ENCODE measurements at regions not wholly inside any gene's neighbourhood (a gene's known extent, or its start where the extent isn't known, plus 50 kb on each side); places are given as distances from the start of the nearest gene placed in this dataset.

DNA sequence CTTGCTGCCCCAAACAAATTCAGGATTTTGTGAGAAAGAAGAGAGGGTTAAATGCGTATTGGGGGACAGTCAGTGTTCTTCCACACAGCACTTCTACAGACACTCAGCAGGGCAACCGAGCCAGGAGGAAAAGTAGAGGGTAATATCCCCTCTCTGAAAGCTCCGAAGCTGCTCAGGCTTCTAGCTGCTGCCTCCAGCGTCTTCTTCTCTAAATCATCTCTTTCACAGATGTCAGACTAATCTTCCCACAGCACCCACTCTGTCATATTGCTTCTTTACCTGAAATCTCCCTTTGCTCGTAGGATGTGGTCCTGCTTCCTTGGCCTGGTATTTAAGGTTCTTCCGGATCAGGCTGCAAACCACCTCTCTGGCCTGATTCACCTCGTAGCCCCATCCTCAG lies 117.6 kb upstream of the HAAO start:
- Histone ChIP-seq H3K27ac (ENCODE audit: low read depth in 2 of 2, low read length in 2 of 2) (no peak overlapping the region), H3K4me3 (ENCODE audit: low read length in 2 of 2) (no peak overlapping the region), H3K27me3 (ENCODE audit: control insufficient read depth in 2 of 2, insufficient read depth in 2 of 2, low read length in 2 of 2) (no peaks in the 10 kb centered on the region), H3K4me1 (ENCODE audit: control insufficient read depth in 2 of 2, insufficient read depth in 2 of 2, low read length in 2 of 2) (peaks cover 22 to 43% of the 10 kb centered on the region in 2 donors), H3K9ac (ENCODE audit: low read depth in 1 of 2, low read length in 2 of 2) (no peak overlapping the region), H3K9me3 (ENCODE audit: control insufficient read depth in 2 of 2, low read length in 2 of 2) (no peaks in the 10 kb centered on the region), H3K36me3 (ENCODE audit: control insufficient read depth in 2 of 2, insufficient read depth in 2 of 2, low read length in 2 of 2) (no peaks in the 10 kb centered on the region)

GRCh38 chr2:42908518-42909200 lies 116.3 kb upstream of the HAAO start:
- Histone ChIP-seq H3K9me3 (ENCODE audit: control insufficient read depth in 2 of 2, low read length in 2 of 2) (no peaks in the 10 kb centered on the region), H3K4me1 (ENCODE audit: control insufficient read depth in 2 of 2, insufficient read depth in 2 of 2, low read length in 2 of 2) (peaks cover 18 to 31% of the 10 kb centered on the region in 2 donors), H3K9ac (ENCODE audit: low read depth in 1 of 2, low read length in 2 of 2) (no peak overlapping the region), H3K27me3 (ENCODE audit: control insufficient read depth in 2 of 2, insufficient read depth in 2 of 2, low read length in 2 of 2) (no peaks in the 10 kb centered on the region), H3K36me3 (ENCODE audit: control insufficient read depth in 2 of 2, insufficient read depth in 2 of 2, low read length in 2 of 2) (no peaks in the 10 kb centered on the region), H3K4me3 (ENCODE audit: low read length in 2 of 2) (no peak overlapping the region), H3K27ac (ENCODE audit: low read depth in 2 of 2, low read length in 2 of 2) (peak overlapping the region; percentile 78 to 83)

DNA sequence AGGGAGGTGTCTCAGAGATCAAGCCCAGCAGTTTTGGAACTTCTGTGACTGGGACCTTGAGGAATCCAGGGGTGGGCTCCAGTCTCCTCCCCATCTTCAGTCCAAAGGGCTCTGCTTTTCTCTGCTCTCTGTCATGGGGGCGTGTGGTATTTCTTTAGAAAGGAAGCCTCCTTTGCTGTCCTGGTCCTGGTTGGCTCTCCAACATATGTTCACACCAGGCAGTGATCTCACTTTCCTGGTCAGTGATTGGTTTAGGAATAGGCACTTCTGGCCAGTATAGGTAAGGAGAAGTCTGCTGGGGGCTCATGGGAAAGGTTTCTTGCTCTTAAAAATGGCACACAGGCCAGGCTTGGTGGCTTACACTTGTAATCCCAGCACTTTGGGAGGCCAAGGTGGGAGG lies 115.5 kb upstream of the HAAO start:
- Histone ChIP-seq H3K4me3 (ENCODE audit: low read length in 2 of 2) (no peak overlapping the region), H3K27me3 (ENCODE audit: control insufficient read depth in 2 of 2, insufficient read depth in 2 of 2, low read length in 2 of 2) (no peaks in the 10 kb centered on the region), H3K36me3 (ENCODE audit: control insufficient read depth in 2 of 2, insufficient read depth in 2 of 2, low read length in 2 of 2) (no peaks in the 10 kb centered on the region), H3K4me1 (ENCODE audit: control insufficient read depth in 2 of 2, insufficient read depth in 2 of 2, low read length in 2 of 2) (peaks cover 15 to 24% of the 10 kb centered on the region in 2 donors), H3K27ac (ENCODE audit: low read depth in 2 of 2, low read length in 2 of 2) (peak overlapping the region; percentile 78 to 83), H3K9me3 (ENCODE audit: control insufficient read depth in 2 of 2, low read length in 2 of 2) (no peaks in the 10 kb centered on the region), H3K9ac (ENCODE audit: low read depth in 1 of 2, low read length in 2 of 2) (no peak overlapping the region)

DNA sequence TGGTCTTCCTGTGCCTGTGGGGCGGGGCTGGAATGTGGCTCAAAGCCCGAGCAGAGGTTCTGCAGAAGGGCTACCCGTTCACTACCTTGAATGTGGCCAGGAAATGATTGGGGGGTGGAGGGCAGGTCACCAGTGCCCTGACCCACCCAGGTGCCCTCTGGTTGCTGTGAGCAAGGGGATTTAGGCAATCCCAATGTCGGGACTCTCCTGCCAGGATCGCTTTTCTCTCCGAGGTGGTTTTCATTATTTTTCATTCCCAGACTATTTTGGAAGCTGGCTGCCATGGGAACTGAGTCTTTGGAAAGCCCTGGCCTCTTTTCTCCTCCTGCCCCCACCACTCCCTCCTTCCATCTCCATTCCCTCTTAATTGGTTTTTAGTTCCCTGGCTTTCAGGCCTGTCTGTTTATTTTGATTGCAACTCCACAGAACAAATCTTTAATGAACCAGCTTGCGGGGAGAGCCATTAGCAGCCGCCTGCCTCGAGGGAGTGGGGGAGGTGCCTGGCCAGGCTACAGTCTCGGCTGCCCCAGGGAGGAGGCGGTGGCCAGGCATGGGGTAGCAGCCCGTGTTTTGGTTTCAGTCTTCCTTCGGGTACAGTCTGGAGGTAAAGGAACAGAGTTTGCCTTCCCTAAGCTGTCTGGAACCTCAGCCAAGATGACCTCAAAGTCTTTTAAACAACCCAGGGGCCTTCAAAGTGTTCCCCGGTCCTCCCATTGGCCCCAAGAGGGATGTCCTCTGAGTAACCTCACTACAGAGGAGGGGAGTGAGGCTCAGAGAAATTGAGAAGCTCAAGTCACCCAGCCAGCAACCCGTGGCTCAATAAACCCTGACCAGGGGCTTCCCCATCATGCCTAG lies 114.4 kb upstream of the HAAO start:
- peak overlapping the region; percentile 78 to 83 for H3K27ac ChIP-seq (ENCODE audit: low read depth in 2 of 2, low read length in 2 of 2)
- peak overlapping the region in 1 of 2 donors; percentile 17 for H3K9ac ChIP-seq (ENCODE audit: low read depth in 1 of 2, low read length in 2 of 2)
- H3K9me3 ChIP-seq (ENCODE audit: control insufficient read depth in 2 of 2, low read length in 2 of 2): no peaks in the 10 kb centered on the region
- no peaks in the 10 kb centered on the region for H3K27me3 ChIP-seq (ENCODE audit: control insufficient read depth in 2 of 2, insufficient read depth in 2 of 2, low read length in 2 of 2)
- peaks cover 15 to 24% of the 10 kb centered on the region in 2 donors for H3K4me1 ChIP-seq (ENCODE audit: control insufficient read depth in 2 of 2, insufficient read depth in 2 of 2, low read length in 2 of 2)
- no peak overlapping the region for H3K4me3 ChIP-seq (ENCODE audit: low read length in 2 of 2)
- no peaks in the 10 kb centered on the region for H3K36me3 ChIP-seq (ENCODE audit: control insufficient read depth in 2 of 2, insufficient read depth in 2 of 2, low read length in 2 of 2)

- peaks cover 15 to 28% of the 10 kb centered on the region in 2 donors for H3K4me1 ChIP-seq (ENCODE audit: control insufficient read depth in 2 of 2, insufficient read depth in 2 of 2, low read length in 2 of 2)
- no peaks in the 10 kb centered on the region for H3K36me3 ChIP-seq (ENCODE audit: control insufficient read depth in 2 of 2, insufficient read depth in 2 of 2, low read length in 2 of 2)
- no peak overlapping the region for H3K4me3 ChIP-seq (ENCODE audit: low read length in 2 of 2)
- H3K27ac ChIP-seq (ENCODE audit: low read depth in 2 of 2, low read length in 2 of 2): peak overlapping the region; percentile 78 to 83
- H3K9me3 ChIP-seq (ENCODE audit: control insufficient read depth in 2 of 2, low read length in 2 of 2): no peaks in the 10 kb centered on the region
- no peaks in the 10 kb centered on the region for H3K27me3 ChIP-seq (ENCODE audit: control insufficient read depth in 2 of 2, insufficient read depth in 2 of 2, low read length in 2 of 2)
- no peak overlapping the region for H3K9ac ChIP-seq (ENCODE audit: low read depth in 1 of 2, low read length in 2 of 2)
Measured at GRCh38 chr2:42906111-42906556, 113.8 kb upstream of the HAAO start.

GRCh38 chr2:42905341-42906110 lies 113.1 kb upstream of the HAAO start:
- no peak overlapping the region for H3K9ac ChIP-seq (ENCODE audit: low read depth in 1 of 2, low read length in 2 of 2)
- H3K4me1 ChIP-seq (ENCODE audit: control insufficient read depth in 2 of 2, insufficient read depth in 2 of 2, low read length in 2 of 2): peaks cover 15 to 30% of the 10 kb centered on the region in 2 donors
- H3K9me3 ChIP-seq (ENCODE audit: control insufficient read depth in 2 of 2, low read length in 2 of 2): no peaks in the 10 kb centered on the region
- no peak overlapping the region for H3K4me3 ChIP-seq (ENCODE audit: low read length in 2 of 2)
- H3K27ac ChIP-seq (ENCODE audit: low read depth in 2 of 2, low read length in 2 of 2): peak overlapping the region; percentile 78 to 83
- H3K27me3 ChIP-seq (ENCODE audit: control insufficient read depth in 2 of 2, insufficient read depth in 2 of 2, low read length in 2 of 2): no peaks in the 10 kb centered on the region
- no peaks in the 10 kb centered on the region for H3K36me3 ChIP-seq (ENCODE audit: control insufficient read depth in 2 of 2, insufficient read depth in 2 of 2, low read length in 2 of 2)

DNA sequence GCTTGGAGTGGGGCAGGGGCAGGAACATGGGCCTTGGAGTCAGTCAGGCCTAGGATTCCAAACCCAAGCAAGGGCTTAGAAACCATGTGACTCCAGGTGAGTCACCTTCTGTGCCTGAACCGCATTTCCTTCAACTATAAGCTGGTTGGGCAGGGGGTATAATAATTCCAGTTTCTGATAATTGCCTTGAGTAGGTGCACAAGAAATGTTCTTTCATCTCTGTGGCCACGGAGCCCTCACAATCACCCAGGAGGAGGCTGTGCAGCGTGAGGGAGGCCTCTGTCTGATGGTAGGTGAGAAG lies 112.1 kb upstream of the HAAO start:
- Histone ChIP-seq H3K4me3 (ENCODE audit: low read length in 2 of 2) (no peak overlapping the region), H3K9me3 (ENCODE audit: control insufficient read depth in 2 of 2, low read length in 2 of 2) (no peaks in the 10 kb centered on the region), H3K36me3 (ENCODE audit: control insufficient read depth in 2 of 2, insufficient read depth in 2 of 2, low read length in 2 of 2) (no peaks in the 10 kb centered on the region), H3K27me3 (ENCODE audit: control insufficient read depth in 2 of 2, insufficient read depth in 2 of 2, low read length in 2 of 2) (no peaks in the 10 kb centered on the region), H3K27ac (ENCODE audit: low read depth in 2 of 2, low read length in 2 of 2) (no peak overlapping the region), H3K4me1 (ENCODE audit: control insufficient read depth in 2 of 2, insufficient read depth in 2 of 2, low read length in 2 of 2) (peaks cover 15 to 34% of the 10 kb centered on the region in 2 donors), H3K9ac (ENCODE audit: low read depth in 1 of 2, low read length in 2 of 2) (no peak overlapping the region)

GRCh38 chr2:42903821-42904575 lies 111.6 kb upstream of the HAAO start:
- H3K4me1 ChIP-seq (ENCODE audit: control insufficient read depth in 2 of 2, insufficient read depth in 2 of 2, low read length in 2 of 2): peaks cover 15 to 34% of the 10 kb centered on the region in 2 donors

GRCh38 chr2:42902939-42903709 lies 110.7 kb upstream of the HAAO start:
- H3K4me1 ChIP-seq (ENCODE audit: control insufficient read depth in 2 of 2, insufficient read depth in 2 of 2, low read length in 2 of 2): peaks cover 15 to 34% of the 10 kb centered on the region in 2 donors

More at GRCh38 chr2:42903821-42904575, 111.6 kb upstream of the HAAO start:
- Histone ChIP-seq H3K27ac (ENCODE audit: low read depth in 2 of 2, low read length in 2 of 2) (peak overlapping the region in 1 of 2 donors; percentile 23), H3K4me3 (ENCODE audit: low read length in 2 of 2) (no peak overlapping the region), H3K36me3 (ENCODE audit: control insufficient read depth in 2 of 2, insufficient read depth in 2 of 2, low read length in 2 of 2) (no peaks in the 10 kb centered on the region), H3K9me3 (ENCODE audit: control insufficient read depth in 2 of 2, low read length in 2 of 2) (no peaks in the 10 kb centered on the region), H3K27me3 (ENCODE audit: control insufficient read depth in 2 of 2, insufficient read depth in 2 of 2, low read length in 2 of 2) (no peaks in the 10 kb centered on the region), H3K9ac (ENCODE audit: low read depth in 1 of 2, low read length in 2 of 2) (no peak overlapping the region)

More at GRCh38 chr2:42902939-42903709, 110.7 kb upstream of the HAAO start:
- Histone ChIP-seq H3K9ac (ENCODE audit: low read depth in 1 of 2, low read length in 2 of 2) (no peak overlapping the region), H3K27ac (ENCODE audit: low read depth in 2 of 2, low read length in 2 of 2) (peak overlapping the region in 1 of 2 donors; percentile 23), H3K4me3 (ENCODE audit: low read length in 2 of 2) (no peak overlapping the region), H3K9me3 (ENCODE audit: control insufficient read depth in 2 of 2, low read length in 2 of 2) (no peaks in the 10 kb centered on the region), H3K36me3 (ENCODE audit: control insufficient read depth in 2 of 2, insufficient read depth in 2 of 2, low read length in 2 of 2) (no peaks in the 10 kb centered on the region), H3K27me3 (ENCODE audit: control insufficient read depth in 2 of 2, insufficient read depth in 2 of 2, low read length in 2 of 2) (no peaks in the 10 kb centered on the region)

Data from mucosa of rectum (tissue), 2 donors.